HL-60 (cell line): ENCODE measurements at regions not wholly inside any gene's neighbourhood (a gene's known extent, or its start where the extent isn't known, plus 50 kb on each side); places are given as distances from the start of the nearest gene placed in this dataset.
A peak's percentile ranks its signal among the peaks of the same experiment; 100 is the strongest.

Experiments used
- DNase-seq, 2 experiments: peaks; one replicate each; pipeline ENCODE4 v3.0.0-alpha.2; 2010 to 2020; ENCODE audit warnings: low read depth in 1 of 2, low spot score in 1 of 2
- H3K27ac ChIP-seq: fragments of 250-450 bp; sonication (Bioruptor Pico); replicated peaks from 2 replicates; pipeline ENCODE4 v1.5.1; 2020; ENCODE audit warnings: mild to moderate bottlenecking, moderate library complexity
- H3K27me3 ChIP-seq: fragments of 250-450 bp; sonication (Bioruptor Pico); 2 replicates; pipeline ENCODE4 v1.5.1; 2021; ENCODE audit warnings: mild to moderate bottlenecking, moderate library complexity; ENCODE audit not compliant: insufficient read depth, poor library complexity, severe bottlenecking
- H3K4me3 ChIP-seq: replicated peaks from 2 replicates; pipeline ENCODE4 v1.5.1; 2011; ENCODE audit warnings: mild to moderate bottlenecking, control low read depth, low read length; ENCODE audit not compliant: insufficient read depth
- CTCF ChIP-seq: IDR thresholded peaks from one replicate; pipeline ENCODE4 v1.5.1; 2011; ENCODE audit warnings: low read length, control low read depth, inconsistent platforms; ENCODE audit not compliant: insufficient read depth
- GABPA ChIP-seq: IDR thresholded peaks from 2 replicates; pipeline ENCODE4 v1.6.1; 2012; ENCODE audit warnings: low read depth
- POLR2AphosphoS5 ChIP-seq: IDR thresholded peaks from 2 replicates; pipeline ENCODE4 v1.6.1; 2012; ENCODE audit warnings: low read depth
- REST ChIP-seq: IDR thresholded peaks from 2 replicates; pipeline ENCODE4 v1.6.1; 2012; ENCODE audit warnings: low read depth; ENCODE audit not compliant: insufficient replicate concordance
- SPI1 ChIP-seq: IDR thresholded peaks from 2 replicates; pipeline ENCODE4 v1.6.1; 2012; ENCODE audit warnings: low read depth, mild to moderate bottlenecking, borderline replicate concordance

- TF ChIP-seq POLR2AphosphoS5, result no peak
- TF ChIP-seq GABPA, result no peak
- no peak for TF ChIP-seq CTCF
- no peak for TF ChIP-seq REST
- TF ChIP-seq SPI1, result no peak
- no peak overlapping the region for H3K4me3 ChIP-seq
- H3K27ac ChIP-seq, result no peak overlapping the region
- DNase-seq, result no peak
- no peaks in the 10 kb centered on the region for H3K27me3 ChIP-seq
Observed at GRCh38 chr5:102691434-102691833, 63.7 kb upstream of the PAM start.

GRCh38 chr5:102700120-102700831 is 54.8 kb upstream of the PAM start:
- no peaks in the 10 kb centered on the region for H3K27me3 ChIP-seq
- no peak for DNase-seq
- no peak overlapping the region for H3K4me3 ChIP-seq
- H3K27ac ChIP-seq, result no peak overlapping the region
- no peak for TF ChIP-seq CTCF
- no peak for TF ChIP-seq GABPA
- TF ChIP-seq REST, result no peak
- no peak for TF ChIP-seq POLR2AphosphoS5
- TF ChIP-seq SPI1, result no peak

GRCh38 chr5:102700916-102701315 is 54.2 kb upstream of the PAM start:
- no peaks in the 10 kb centered on the region for H3K27me3 ChIP-seq
- H3K27ac ChIP-seq, result no peak overlapping the region
- no peak for DNase-seq
- H3K4me3 ChIP-seq, result no peak overlapping the region
- TF ChIP-seq POLR2AphosphoS5 (no peak), SPI1 (peak; percentile 9; the same call in 1 of the 2 replicates)

GRCh38 chr5:102701748-102702147 is 53.4 kb upstream of the PAM start:
- Histone ChIP-seq H3K27me3 (no peaks in the 10 kb centered on the region), H3K27ac (no peak overlapping the region), H3K4me3 (no peak overlapping the region)
- no peak for DNase-seq
- TF ChIP-seq POLR2AphosphoS5, result no peak
- TF ChIP-seq SPI1, result peak; percentile 69
- TF ChIP-seq CTCF, result no peak
